ENCODE measurements at regions not wholly inside any gene's neighbourhood (a gene's known extent, or its start where the extent isn't known, plus 50 kb on each side); places are given as distances from the start of the nearest gene placed in this dataset.

DNA sequence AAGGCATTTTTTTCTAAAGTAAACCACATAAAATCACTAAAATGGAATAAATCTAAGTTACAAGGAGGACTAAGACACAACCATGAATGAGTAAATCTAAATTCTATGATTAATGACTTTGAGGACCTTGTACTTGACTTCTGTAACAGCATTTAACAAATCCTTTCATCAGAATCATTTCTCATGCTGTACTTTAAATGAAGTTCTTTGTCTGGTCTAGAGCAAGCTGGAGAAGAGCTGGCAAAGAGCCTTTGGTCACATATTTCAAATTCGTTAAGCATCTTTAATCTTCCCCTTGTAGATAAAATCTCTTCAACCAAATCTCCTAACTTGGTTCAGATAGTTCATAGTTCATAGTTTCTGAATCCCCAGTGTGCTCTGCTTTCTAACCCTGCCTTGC is 405.4 kb downstream of the PTPRC start:
- TF ChIP-seq, protein P1, sequence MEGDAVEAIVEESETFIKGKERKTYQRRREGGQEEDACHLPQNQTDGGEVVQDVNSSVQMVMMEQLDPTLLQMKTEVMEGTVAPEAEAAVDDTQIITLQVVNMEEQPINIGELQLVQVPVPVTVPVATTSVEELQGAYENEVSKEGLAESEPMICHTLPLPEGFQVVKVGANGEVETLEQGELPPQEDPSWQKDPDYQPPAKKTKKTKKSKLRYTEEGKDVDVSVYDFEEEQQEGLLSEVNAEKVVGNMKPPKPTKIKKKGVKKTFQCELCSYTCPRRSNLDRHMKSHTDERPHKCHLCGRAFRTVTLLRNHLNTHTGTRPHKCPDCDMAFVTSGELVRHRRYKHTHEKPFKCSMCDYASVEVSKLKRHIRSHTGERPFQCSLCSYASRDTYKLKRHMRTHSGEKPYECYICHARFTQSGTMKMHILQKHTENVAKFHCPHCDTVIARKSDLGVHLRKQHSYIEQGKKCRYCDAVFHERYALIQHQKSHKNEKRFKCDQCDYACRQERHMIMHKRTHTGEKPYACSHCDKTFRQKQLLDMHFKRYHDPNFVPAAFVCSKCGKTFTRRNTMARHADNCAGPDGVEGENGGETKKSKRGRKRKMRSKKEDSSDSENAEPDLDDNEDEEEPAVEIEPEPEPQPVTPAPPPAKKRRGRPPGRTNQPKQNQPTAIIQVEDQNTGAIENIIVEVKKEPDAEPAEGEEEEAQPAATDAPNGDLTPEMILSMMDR (IDR thresholded peaks at IDR 0.05): no peak
- no peak for TF ChIP-seq POLR2A (IDR thresholded peaks at IDR 0.05)
